Activated CD4-positive, alpha-beta T cell treated with anti-CD3 and anti-CD28 coated beads, Interleukin-2, amount 50 U/mL, for 48 hours (primary cell): ENCODE measurements at regions not wholly inside any gene's neighbourhood (a gene's known extent, or its start where the extent isn't known, plus 50 kb on each side); places are given as distances from the start of the nearest gene placed in this dataset.

ENCODE experiments used
- DNase-seq, 2 experiments: peaks; one replicate each; pipeline ENCODE4 v3.0.0-alpha.2; 2020

GRCh38 chr1:37130221-37130948 lies 96.1 kb upstream of the GRIK3 start:
- no peak for DNase-seq

GRCh38 chr1:37131281-37131680 lies 97.0 kb upstream of the GRIK3 start:
- DNase-seq = no peak

- no peak for DNase-seq
Measured at GRCh38 chr1:37133276-37134145, 99.2 kb upstream of the GRIK3 start.

GRCh38 chr1:37134599-37134998 lies 100.3 kb upstream of the GRIK3 start:
- DNase-seq = no peak

GRCh38 chr1:37135032-37135431 lies 100.7 kb upstream of the GRIK3 start:
- no peak for DNase-seq

GRCh38 chr1:37137014-37137413 lies 102.7 kb upstream of the GRIK3 start:
- DNase-seq = no peak

- no peak for DNase-seq
Measured at GRCh38 chr1:37137601-37138000, 103.3 kb upstream of the GRIK3 start.

- DNase-seq = no peak
Measured at GRCh38 chr1:37143800-37144199, 109.5 kb upstream of the GRIK3 start.

- DNase-seq = no peak
Measured at GRCh38 chr1:37146071-37146470, 111.8 kb upstream of the GRIK3 start.

- no peak for DNase-seq
Measured at GRCh38 chr1:37147392-37147831, 113.1 kb upstream of the GRIK3 start.

GRCh38 chr1:37147906-37148305 lies 113.6 kb upstream of the GRIK3 start:
- no peak for DNase-seq

- DNase-seq = no peak
Measured at GRCh38 chr1:37148663-37149062, 114.3 kb upstream of the GRIK3 start.

- DNase-seq = no peak
Measured at GRCh38 chr1:37149296-37149695, 115.0 kb upstream of the GRIK3 start.

GRCh38 chr1:37150986-37151385 lies 116.7 kb upstream of the GRIK3 start:
- DNase-seq = no peak

GRCh38 chr1:37151789-37152188 lies 117.5 kb upstream of the GRIK3 start:
- no peak for DNase-seq

GRCh38 chr1:37152491-37152890 lies 118.2 kb upstream of the GRIK3 start:
- DNase-seq = no peak

- no peak for DNase-seq
Measured at GRCh38 chr1:37153116-37154100, 119.1 kb upstream of the GRIK3 start.

- DNase-seq = no peak
Measured at GRCh38 chr1:37156646-37157045, 122.3 kb upstream of the GRIK3 start.

- no peak for DNase-seq
Measured at GRCh38 chr1:37157634-37158033, 123.3 kb upstream of the GRIK3 start.

- no peak for DNase-seq
Measured at GRCh38 chr1:37158113-37158749, 123.9 kb upstream of the GRIK3 start.

- no peak for DNase-seq
Measured at GRCh38 chr1:37159102-37159501, 124.8 kb upstream of the GRIK3 start.

- DNase-seq = no peak
Measured at GRCh38 chr1:37161171-37161570, 126.9 kb upstream of the GRIK3 start.
